ENCODE measurements at regions not wholly inside any gene's neighbourhood (a gene's known extent, or its start where the extent isn't known, plus 50 kb on each side); places are given as distances from the start of the nearest gene placed in this dataset.

GRCh38 chr1:234970401-234970730, 158.3 kb downstream of the TOMM20 start (continued):
- TF ChIP-seq, protein P1, sequence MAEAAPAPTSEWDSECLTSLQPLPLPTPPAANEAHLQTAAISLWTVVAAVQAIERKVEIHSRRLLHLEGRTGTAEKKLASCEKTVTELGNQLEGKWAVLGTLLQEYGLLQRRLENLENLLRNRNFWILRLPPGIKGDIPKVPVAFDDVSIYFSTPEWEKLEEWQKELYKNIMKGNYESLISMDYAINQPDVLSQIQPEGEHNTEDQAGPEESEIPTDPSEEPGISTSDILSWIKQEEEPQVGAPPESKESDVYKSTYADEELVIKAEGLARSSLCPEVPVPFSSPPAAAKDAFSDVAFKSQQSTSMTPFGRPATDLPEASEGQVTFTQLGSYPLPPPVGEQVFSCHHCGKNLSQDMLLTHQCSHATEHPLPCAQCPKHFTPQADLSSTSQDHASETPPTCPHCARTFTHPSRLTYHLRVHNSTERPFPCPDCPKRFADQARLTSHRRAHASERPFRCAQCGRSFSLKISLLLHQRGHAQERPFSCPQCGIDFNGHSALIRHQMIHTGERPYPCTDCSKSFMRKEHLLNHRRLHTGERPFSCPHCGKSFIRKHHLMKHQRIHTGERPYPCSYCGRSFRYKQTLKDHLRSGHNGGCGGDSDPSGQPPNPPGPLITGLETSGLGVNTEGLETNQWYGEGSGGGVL (tag by site-specific recombination; IDR thresholded peaks at IDR 0.05), result peak; percentile 93
- no peak for TF ChIP-seq ZNF610 (tag by site-specific recombination; IDR thresholded peaks at IDR 0.05; ENCODE audit: borderline replicate concordance)
- peak; percentile 59; the same call in 1 of the 2 replicates for TF ChIP-seq ZNF629 (tag by site-specific recombination; IDR thresholded peaks at IDR 0.05)
- no peak for TF ChIP-seq ZIC2 (tag by site-specific recombination; IDR thresholded peaks at IDR 0.05)
- peak; percentile 66 for TF ChIP-seq ZFHX2 (tag by site-specific recombination; conservative IDR thresholded peaks at IDR 0.05)
- no peak for TF ChIP-seq IKZF3 (tag by site-specific recombination; IDR thresholded peaks at IDR 0.05)
- TF ChIP-seq ZNF776 (tag by site-specific recombination; IDR thresholded peaks at IDR 0.05; ENCODE audit: borderline replicate concordance), result no peak
- TF ChIP-seq ZNF335 (tag by site-specific recombination; conservative IDR thresholded peaks at IDR 0.05), result no peak
- TF ChIP-seq, protein P2, sequence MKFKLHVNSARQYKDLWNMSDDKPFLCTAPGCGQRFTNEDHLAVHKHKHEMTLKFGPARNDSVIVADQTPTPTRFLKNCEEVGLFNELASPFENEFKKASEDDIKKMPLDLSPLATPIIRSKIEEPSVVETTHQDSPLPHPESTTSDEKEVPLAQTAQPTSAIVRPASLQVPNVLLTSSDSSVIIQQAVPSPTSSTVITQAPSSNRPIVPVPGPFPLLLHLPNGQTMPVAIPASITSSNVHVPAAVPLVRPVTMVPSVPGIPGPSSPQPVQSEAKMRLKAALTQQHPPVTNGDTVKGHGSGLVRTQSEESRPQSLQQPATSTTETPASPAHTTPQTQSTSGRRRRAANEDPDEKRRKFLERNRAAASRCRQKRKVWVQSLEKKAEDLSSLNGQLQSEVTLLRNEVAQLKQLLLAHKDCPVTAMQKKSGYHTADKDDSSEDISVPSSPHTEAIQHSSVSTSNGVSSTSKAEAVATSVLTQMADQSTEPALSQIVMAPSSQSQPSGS (tag by site-specific recombination; IDR thresholded peaks at IDR 0.05; ENCODE audit: low read depth), result 0 out of 2 replicates have a peak, but pooled peaks have one; percentile 33
- no peak for TF ChIP-seq ZNF510 (tag by site-specific recombination; IDR thresholded peaks at IDR 0.05; ENCODE audit: insufficient replicate concordance)
- TF ChIP-seq ZBTB1 (tag by site-specific recombination; IDR thresholded peaks at IDR 0.05), result no peak
- no peak for TF ChIP-seq ZNF112 (tag by site-specific recombination; IDR thresholded peaks at IDR 0.05)
- peak; percentile 57 for TF ChIP-seq ZBTB21 (tag by site-specific recombination; IDR thresholded peaks at IDR 0.05)
- no peak for TF ChIP-seq ZNF274 (IDR thresholded peaks at IDR 0.05; ENCODE audit: low read length)
- no peak for TF ChIP-seq ZNF274 (tag by site-specific recombination; IDR thresholded peaks at IDR 0.05; ENCODE audit: borderline replicate concordance)
- no peak for TF ChIP-seq ZNF792 (tag by site-specific recombination; IDR thresholded peaks at IDR 0.05)
- TF ChIP-seq ZNF16 (tag by site-specific recombination; IDR thresholded peaks at IDR 0.05; ENCODE audit: low read depth), result no peak
- TF ChIP-seq ZNF555 (tag by site-specific recombination; conservative IDR thresholded peaks at IDR 0.05), result no peak
- no peak for TF ChIP-seq ZNF549 (tag by site-specific recombination; IDR thresholded peaks at IDR 0.05)
- TF ChIP-seq, protein P3, sequence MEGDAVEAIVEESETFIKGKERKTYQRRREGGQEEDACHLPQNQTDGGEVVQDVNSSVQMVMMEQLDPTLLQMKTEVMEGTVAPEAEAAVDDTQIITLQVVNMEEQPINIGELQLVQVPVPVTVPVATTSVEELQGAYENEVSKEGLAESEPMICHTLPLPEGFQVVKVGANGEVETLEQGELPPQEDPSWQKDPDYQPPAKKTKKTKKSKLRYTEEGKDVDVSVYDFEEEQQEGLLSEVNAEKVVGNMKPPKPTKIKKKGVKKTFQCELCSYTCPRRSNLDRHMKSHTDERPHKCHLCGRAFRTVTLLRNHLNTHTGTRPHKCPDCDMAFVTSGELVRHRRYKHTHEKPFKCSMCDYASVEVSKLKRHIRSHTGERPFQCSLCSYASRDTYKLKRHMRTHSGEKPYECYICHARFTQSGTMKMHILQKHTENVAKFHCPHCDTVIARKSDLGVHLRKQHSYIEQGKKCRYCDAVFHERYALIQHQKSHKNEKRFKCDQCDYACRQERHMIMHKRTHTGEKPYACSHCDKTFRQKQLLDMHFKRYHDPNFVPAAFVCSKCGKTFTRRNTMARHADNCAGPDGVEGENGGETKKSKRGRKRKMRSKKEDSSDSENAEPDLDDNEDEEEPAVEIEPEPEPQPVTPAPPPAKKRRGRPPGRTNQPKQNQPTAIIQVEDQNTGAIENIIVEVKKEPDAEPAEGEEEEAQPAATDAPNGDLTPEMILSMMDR (tag by site-specific recombination; IDR thresholded peaks at IDR 0.05), result no peak
- TF ChIP-seq RBAK (tag by site-specific recombination; IDR thresholded peaks at IDR 0.05), result no peak
- no peak for TF ChIP-seq ZNF239 (tag by site-specific recombination; IDR thresholded peaks at IDR 0.05)
- TF ChIP-seq PBX3 (CRISPR knock-in tag; IDR thresholded peaks at IDR 0.05), result no peak
- no peak for TF ChIP-seq ZFP3 (tag by site-specific recombination; IDR thresholded peaks at IDR 0.05; ENCODE audit: low read depth)
- TF ChIP-seq BCL11A (tag by site-specific recombination; IDR thresholded peaks at IDR 0.05; ENCODE audit: low read depth), result no peak
- TF ChIP-seq ZBTB8A (tag by site-specific recombination; IDR thresholded peaks at IDR 0.05), result no peak
- TF ChIP-seq GFI1B (tag by site-specific recombination; IDR thresholded peaks at IDR 0.05), result no peak
- TF ChIP-seq ZNF701 (tag by site-specific recombination; IDR thresholded peaks at IDR 0.05), result no peak
- no peak for TF ChIP-seq ZSCAN30 (tag by site-specific recombination; IDR thresholded peaks at IDR 0.05)
- no peak for TF ChIP-seq GLIS1 (tag by site-specific recombination; IDR thresholded peaks at IDR 0.05)
- no peak for TF ChIP-seq ZNF670 (tag by site-specific recombination; IDR thresholded peaks at IDR 0.05; ENCODE audit: low read depth)
- TF ChIP-seq ZNF624 (tag by site-specific recombination; IDR thresholded peaks at IDR 0.05), result no peak
- no peak for TF ChIP-seq ZNF302 (tag by site-specific recombination; IDR thresholded peaks at IDR 0.05; ENCODE audit: low read depth)
- no peak for TF ChIP-seq ZNF114 (tag by site-specific recombination; IDR thresholded peaks at IDR 0.05)

Measured in HEK293 (cell line).